Activated T-cell treated with anti-CD3 and anti-CD28 coated beads, Interleukin-2, amount 50 U/mL, for 24 hours (primary cell): ENCODE measurements at regions not wholly inside any gene's neighbourhood (a gene's known extent, or its start where the extent isn't known, plus 50 kb on each side); places are given as distances from the start of the nearest gene placed in this dataset.

ENCODE experiments used
- DNase-seq: peaks from one replicate; pipeline ENCODE4 v3.0.0-alpha.2; 2020
- H3K27ac Mint-ChIP-seq: 2 replicates; pipeline ENCODE4 v1.8.0; 2020; ENCODE audit warnings: mild to moderate bottlenecking, mixed read lengths
- H3K27me3 Mint-ChIP-seq: 2 replicates; pipeline ENCODE4 v1.8.0; 2020; ENCODE audit warnings: mixed read lengths
- H3K36me3 Mint-ChIP-seq: 2 replicates; pipeline ENCODE4 v1.8.0; 2020; ENCODE audit warnings: low read depth, mixed read lengths
- H3K4me1 Mint-ChIP-seq: 2 replicates; pipeline ENCODE4 v1.8.0; 2020; ENCODE audit warnings: low read depth, mixed read lengths
- H3K4me3 Mint-ChIP-seq: 2 replicates; pipeline ENCODE4 v1.8.0; 2020; ENCODE audit warnings: mild to moderate bottlenecking, moderate library complexity, mixed read lengths
- H3K9me3 Mint-ChIP-seq: 2 replicates; pipeline ENCODE4 v1.8.0; 2020; ENCODE audit warnings: mixed read lengths

DNA sequence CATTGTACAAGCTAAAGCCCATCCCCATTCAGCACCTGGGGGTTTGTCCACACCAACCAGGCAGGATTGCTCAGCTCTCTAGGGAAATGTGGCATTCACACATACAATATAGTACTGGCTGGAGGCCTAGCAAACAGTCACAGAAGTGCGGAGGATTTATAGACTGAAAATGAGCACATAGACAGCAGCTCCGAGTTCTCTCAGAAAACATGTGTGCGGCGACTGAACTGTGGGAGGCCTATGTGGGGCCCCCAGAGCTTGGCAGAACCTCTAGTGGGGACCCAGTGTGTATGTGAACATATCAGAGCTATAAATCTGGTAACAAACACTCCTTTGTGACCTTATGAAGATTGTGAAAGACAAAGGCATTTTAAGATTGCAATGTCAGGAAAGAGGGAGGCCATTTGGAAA is 431.1 kb downstream of the DTWD2 start:
- Mint-ChIP-seq H3K27ac (no peak overlapping the region), H3K36me3 (no peaks in the 10 kb centered on the region), H3K4me1 (no peaks in the 10 kb centered on the region), H3K9me3 (no peaks in the 10 kb centered on the region), H3K4me3 (no peak overlapping the region), H3K27me3 (no peaks in the 10 kb centered on the region)
- no peak for DNase-seq

DNA sequence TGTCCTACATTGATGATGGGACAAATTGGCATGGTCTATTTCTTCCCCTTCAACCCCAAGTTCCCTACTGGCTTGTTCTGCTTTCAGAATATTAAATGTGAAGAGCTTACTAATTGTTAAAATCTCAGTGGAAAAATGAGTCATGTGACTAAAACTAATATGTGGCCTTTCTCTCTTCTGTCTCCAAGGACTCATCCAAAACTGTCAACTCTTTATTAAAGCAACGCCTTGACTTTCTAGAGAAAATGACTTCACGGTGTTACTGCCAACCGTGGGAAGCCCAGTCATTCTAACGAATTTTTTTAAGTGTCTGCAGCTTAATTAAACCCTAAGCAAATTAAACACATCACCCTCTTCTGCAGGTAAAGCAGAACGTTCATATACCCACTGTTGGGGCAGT is 431.6 kb downstream of the DTWD2 start:
- Mint-ChIP-seq H3K9me3 (no peaks in the 10 kb centered on the region), H3K36me3 (no peaks in the 10 kb centered on the region), H3K4me3 (no peak overlapping the region), H3K4me1 (no peaks in the 10 kb centered on the region), H3K27me3 (no peaks in the 10 kb centered on the region), H3K27ac (no peak overlapping the region)
- no peak for DNase-seq

DNA sequence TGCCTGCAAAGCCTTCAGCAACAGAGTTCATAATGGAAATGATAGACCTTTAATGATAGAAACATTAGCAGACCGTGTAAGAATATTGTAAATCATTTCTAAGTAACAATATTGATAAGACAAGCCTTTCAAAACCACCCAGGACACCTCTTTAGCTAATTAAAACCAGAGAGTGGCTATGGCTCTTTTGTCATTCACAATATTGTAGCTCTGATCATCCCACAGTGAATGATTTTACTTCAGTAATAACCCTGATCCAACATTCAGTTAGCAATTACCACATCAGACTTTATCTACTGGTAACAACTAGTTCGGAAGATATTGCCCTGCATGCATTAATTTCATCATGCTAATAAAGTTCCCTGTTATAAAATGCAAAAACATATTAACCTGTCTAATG is 432.6 kb downstream of the DTWD2 start:
- H3K36me3 Mint-ChIP-seq = no peaks in the 10 kb centered on the region
- H3K27ac Mint-ChIP-seq = no peak overlapping the region
- no peaks in the 10 kb centered on the region for H3K4me1 Mint-ChIP-seq
- no peaks in the 10 kb centered on the region for H3K27me3 Mint-ChIP-seq
- no peak for DNase-seq
- no peak overlapping the region for H3K4me3 Mint-ChIP-seq
- H3K9me3 Mint-ChIP-seq = no peaks in the 10 kb centered on the region

DNA sequence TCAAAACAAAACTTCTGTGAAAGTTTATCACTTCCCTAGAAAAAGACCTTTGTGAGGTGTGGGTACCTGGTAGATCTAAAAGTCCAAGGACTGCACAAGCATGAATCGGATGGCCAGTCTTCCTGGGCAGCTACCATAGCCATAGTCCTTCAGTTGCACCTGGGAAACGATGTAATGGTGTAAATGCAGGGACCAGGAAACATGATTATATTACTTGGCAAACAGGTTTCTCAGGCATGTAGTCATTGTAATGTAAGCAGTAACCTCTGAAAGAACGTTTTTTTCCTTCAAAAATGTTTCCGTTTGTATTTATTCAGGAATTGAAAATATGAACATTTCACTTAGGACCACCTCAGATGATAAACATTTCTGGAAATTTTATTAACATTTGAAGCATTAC is 433.4 kb downstream of the DTWD2 start:
- DNase-seq = no peak
- Mint-ChIP-seq H3K9me3 (no peaks in the 10 kb centered on the region), H3K4me1 (no peaks in the 10 kb centered on the region), H3K4me3 (no peak overlapping the region), H3K27me3 (no peaks in the 10 kb centered on the region), H3K27ac (no peak overlapping the region), H3K36me3 (no peaks in the 10 kb centered on the region)

DNA sequence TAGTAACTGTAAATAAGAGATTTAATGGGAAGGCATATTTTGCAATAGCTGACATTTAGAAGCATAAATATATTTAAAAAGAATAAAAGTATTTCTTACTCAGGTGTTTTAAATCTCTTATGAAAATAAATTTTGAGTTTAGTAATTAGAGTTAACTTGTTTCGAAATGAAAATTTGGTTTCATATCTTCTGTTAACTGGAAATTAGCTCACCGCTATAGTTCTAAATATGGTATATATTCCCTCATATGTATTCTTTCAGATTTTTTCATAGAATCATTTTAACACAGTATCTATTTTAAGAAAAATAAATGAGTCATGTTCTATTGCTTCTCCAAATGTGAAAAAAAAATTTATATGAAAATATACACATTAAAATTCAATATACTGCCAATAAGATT is 434.1 kb downstream of the DTWD2 start:
- no peak overlapping the region for H3K27ac Mint-ChIP-seq
- no peaks in the 10 kb centered on the region for H3K4me1 Mint-ChIP-seq
- no peaks in the 10 kb centered on the region for H3K9me3 Mint-ChIP-seq
- no peak for DNase-seq
- H3K27me3 Mint-ChIP-seq = no peaks in the 10 kb centered on the region
- H3K36me3 Mint-ChIP-seq = no peaks in the 10 kb centered on the region
- no peak overlapping the region for H3K4me3 Mint-ChIP-seq

DNA sequence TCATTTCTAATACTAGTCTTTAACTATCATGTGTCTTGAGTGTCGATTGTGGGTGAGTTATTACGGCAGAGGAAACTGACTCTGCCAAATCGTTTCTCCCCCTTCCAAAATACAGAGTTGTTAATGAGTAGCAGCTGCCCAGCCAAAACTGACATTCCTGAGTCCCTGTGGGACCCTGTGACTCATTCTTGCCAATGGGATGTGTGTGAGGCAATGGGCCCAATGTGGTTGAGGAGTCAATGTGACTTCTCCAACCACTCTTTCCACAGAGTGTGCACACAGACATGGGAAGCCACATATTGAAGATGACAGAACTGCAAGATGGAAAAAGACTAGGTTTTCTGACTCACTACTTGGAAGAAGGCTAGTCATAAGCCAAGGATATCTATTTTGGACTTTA is 434.7 kb downstream of the DTWD2 start:
- DNase-seq = no peak
- Mint-ChIP-seq H3K27me3 (no peaks in the 10 kb centered on the region), H3K36me3 (no peaks in the 10 kb centered on the region), H3K9me3 (no peaks in the 10 kb centered on the region), H3K4me3 (no peak overlapping the region), H3K4me1 (no peaks in the 10 kb centered on the region), H3K27ac (no peak overlapping the region)

DNA sequence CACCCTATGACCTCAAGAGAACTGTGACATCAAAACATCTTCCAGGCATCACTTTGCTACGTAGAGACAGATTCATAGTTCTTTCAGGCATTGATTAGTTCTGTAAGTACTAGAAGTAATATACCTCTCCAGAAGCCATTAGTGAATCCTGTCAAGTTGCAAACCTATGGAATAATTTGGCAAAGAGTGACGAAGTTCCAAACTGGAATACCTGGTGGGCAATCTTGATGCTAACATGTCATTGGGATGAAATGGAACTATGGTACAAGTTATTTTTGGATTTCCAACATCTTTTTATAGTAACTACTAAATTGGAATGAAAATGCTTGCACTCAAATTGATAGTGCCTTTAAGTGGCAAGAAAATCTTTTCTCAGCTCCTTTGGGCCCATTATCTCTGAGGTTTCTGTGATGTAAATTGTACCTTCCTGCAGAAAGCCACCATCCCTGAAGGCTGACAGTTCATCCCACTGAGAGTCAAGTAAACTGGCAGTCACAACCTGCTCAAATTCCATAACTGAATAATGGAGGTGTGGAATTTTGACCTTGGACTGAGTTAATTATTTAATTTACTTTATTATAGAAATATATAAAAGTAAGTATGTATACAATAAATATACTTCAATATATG is 435.5 kb downstream of the DTWD2 start:
- Mint-ChIP-seq H3K9me3 (no peaks in the 10 kb centered on the region), H3K27ac (no peak overlapping the region), H3K36me3 (no peaks in the 10 kb centered on the region), H3K27me3 (no peaks in the 10 kb centered on the region), H3K4me1 (no peaks in the 10 kb centered on the region), H3K4me3 (no peak overlapping the region)
- DNase-seq = no peak

DNA sequence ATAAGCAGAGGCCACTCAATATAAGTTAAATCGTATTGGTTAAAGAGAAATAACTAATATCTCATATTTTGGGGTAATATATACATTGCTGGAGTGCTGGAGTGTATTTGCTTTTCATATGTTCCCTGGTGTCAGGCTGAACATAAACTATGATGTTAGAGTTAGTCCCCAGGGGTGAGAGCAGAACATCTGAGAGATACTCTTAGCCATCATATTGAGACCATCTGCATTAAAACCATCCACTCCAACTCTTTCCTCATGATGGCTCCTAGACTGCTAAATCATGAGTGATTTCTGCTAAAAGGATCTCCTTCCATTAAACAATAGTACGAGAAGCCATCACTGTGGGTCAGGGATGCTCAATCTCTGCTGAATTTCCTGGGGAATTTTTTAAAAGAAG is 436.2 kb downstream of the DTWD2 start:
- no peaks in the 10 kb centered on the region for H3K4me1 Mint-ChIP-seq
- no peak overlapping the region for H3K27ac Mint-ChIP-seq
- H3K27me3 Mint-ChIP-seq = no peaks in the 10 kb centered on the region
- H3K4me3 Mint-ChIP-seq = no peak overlapping the region
- no peaks in the 10 kb centered on the region for H3K36me3 Mint-ChIP-seq
- H3K9me3 Mint-ChIP-seq = no peaks in the 10 kb centered on the region
- no peak for DNase-seq

DNA sequence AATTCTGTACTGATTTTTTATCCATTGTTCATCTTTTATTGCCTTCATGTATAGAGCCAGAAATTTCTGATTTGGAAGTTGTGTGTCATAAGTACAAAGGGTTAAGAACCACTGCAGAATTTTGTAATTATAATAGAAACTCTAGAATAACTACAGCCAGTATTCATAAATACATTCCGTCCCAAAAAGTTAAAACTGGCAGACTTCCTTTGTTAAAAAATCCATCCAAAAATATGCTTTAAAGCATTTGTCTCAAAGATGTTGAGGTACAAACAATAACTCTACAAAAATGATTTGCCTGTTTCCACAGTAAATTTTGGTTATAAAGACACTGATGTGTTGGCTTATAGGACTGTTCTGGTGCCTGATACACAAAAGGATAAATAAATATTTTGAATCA is 436.6 kb downstream of the DTWD2 start:
- H3K9me3 Mint-ChIP-seq = no peaks in the 10 kb centered on the region
- no peak overlapping the region for H3K27ac Mint-ChIP-seq
- H3K27me3 Mint-ChIP-seq = no peaks in the 10 kb centered on the region
- no peak overlapping the region for H3K4me3 Mint-ChIP-seq
- DNase-seq = no peak
- no peaks in the 10 kb centered on the region for H3K36me3 Mint-ChIP-seq
- no peaks in the 10 kb centered on the region for H3K4me1 Mint-ChIP-seq

DNA sequence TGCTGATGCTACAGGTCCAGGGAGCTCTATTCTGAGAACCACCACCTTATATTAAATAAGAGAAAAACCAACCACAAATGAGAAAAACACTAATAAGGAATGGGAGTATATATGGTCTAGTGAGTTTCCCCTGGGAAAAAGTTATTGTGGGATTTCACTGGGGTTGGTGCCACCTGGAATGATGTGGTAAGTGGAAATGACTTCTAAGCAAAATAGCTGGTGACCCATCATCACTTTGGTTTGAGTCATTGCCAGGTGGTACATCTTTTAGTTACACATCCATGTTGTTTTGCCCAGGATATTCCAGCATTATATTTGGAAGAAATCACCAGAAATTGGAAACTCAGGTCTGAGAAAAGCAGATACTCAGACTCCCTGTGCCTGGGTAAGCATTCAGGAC is 437.3 kb downstream of the DTWD2 start:
- H3K27me3 Mint-ChIP-seq = peaks cover 3% of the 10 kb centered on the region
- no peaks in the 10 kb centered on the region for H3K9me3 Mint-ChIP-seq
- no peak overlapping the region for H3K4me3 Mint-ChIP-seq
- H3K27ac Mint-ChIP-seq = no peak overlapping the region
- no peak for DNase-seq
- no peaks in the 10 kb centered on the region for H3K36me3 Mint-ChIP-seq
- no peaks in the 10 kb centered on the region for H3K4me1 Mint-ChIP-seq

DNA sequence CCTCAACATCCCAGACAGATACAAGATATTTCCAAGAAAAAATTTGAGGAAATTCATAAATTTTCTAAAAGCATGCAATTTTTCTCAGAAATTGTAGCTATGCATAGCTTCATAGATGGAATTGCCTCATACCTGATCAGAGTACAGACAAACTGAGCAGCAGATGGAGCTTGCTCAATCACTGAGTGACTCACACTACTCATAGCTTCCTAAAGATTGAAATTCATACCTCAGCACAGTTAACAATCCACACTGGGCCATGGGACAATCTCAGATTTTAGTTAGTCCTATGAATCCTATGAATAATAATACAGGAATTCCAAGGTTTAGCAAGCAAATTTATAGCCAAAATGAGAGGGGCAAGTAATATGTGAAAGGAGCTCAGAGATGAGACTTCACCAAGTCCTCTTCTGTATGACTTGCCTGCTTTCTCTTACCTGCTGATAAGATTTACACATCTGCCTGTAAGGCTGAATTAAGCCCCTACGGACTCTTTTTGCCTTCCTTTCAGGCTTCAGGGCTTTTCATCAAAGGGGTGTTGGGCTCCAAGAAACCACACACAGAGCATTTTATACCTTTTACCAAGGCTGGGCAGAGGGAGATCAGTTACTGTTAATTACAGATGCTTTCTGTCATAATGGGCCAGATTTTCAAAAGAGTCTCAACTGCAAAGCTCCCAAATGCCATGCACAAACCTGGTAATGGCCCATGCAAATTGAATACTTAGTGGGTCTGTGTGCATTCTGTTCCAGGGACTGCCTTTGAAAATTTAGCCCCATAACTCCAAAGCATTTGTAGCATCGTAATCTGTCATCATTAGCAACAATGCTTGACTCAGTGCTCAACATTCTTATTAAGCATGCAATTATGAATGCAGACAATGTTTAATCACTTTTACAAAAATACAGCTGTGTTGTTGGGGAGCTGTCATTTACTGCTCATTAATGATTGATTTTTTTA is 439.3 kb downstream of the DTWD2 start:
- Mint-ChIP-seq H3K4me3 (no peak overlapping the region), H3K9me3 (no peaks in the 10 kb centered on the region), H3K27me3 (peaks cover 3% of the 10 kb centered on the region), H3K4me1 (no peaks in the 10 kb centered on the region), H3K27ac (no peak overlapping the region), H3K36me3 (no peaks in the 10 kb centered on the region)
- no peak for DNase-seq

DNA sequence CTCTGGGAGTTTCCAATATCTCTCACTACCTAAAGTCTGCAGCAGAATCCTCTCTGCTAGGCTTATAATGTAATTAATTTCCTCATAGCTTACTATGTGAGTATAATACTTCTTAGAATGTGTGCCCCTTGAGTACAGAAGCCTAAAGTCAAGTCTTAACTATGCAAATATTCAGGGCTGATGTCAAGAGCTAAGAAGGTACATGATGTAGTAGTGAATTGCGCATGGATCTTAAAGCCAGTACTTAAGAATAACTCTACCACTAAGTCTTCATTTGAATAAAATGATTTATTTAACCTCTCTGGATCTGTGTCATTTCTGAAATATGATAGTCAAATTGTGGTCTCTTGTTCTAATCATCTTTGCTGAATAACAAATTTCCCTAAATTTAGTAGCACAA is 442.9 kb downstream of the DTWD2 start:
- no peaks in the 10 kb centered on the region for H3K4me1 Mint-ChIP-seq
- DNase-seq = no peak
- H3K36me3 Mint-ChIP-seq = no peaks in the 10 kb centered on the region
- no peak overlapping the region for H3K4me3 Mint-ChIP-seq
- H3K27ac Mint-ChIP-seq = no peak overlapping the region
- peaks cover 3% of the 10 kb centered on the region for H3K27me3 Mint-ChIP-seq
- H3K9me3 Mint-ChIP-seq = no peaks in the 10 kb centered on the region

DNA sequence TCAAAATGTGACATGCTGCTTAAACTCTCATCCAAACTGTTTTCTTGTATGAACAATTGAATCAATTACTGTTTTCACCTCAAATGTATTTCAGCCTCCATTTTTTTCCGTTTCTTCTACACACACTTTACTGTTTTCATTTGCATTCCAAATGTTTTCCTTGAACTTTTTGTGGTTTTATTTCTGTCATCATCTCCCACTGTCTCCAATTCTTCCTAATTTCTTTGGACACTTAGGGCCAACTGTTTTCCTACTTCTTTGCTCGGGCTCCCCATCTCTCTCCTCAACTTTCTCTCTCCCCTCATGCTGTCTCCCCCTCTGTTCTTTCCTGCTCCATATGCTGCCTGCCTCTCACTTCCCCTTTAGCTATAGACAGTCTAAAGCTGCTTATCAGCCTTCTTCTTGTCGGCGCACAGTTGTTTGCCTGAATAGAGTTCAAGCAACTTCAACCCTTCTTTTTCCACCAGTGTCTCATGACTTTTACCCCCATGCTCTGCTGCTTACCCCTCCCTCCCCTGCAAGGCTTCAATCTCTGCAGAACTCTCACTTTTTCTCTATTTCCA is 443.4 kb downstream of the DTWD2 start:
- Mint-ChIP-seq H3K9me3 (no peaks in the 10 kb centered on the region), H3K4me3 (no peak overlapping the region), H3K27me3 (peaks cover 3% of the 10 kb centered on the region), H3K27ac (no peak overlapping the region), H3K36me3 (no peaks in the 10 kb centered on the region), H3K4me1 (no peaks in the 10 kb centered on the region)
- DNase-seq = no peak

DNA sequence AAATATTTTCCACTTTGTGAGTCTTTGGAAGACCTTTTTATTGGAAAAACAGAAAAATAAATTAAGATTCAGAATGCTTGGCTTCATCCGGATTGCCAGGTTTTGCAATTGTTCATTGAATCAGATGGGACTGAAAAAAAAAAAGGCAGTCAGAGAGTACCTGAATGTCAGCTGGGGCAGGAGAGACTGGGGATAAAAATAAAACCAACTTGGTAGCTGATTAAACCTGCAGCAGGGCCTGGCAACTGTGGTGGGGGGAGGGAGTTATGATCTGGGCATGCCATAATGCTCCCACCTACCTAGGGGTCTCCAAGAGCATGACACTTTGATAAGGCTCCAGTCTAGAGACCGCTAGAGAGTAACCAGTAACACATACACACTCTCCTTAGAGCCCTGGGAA is 454.4 kb downstream of the DTWD2 start:
- Mint-ChIP-seq H3K27ac (no peak overlapping the region), H3K4me1 (no peaks in the 10 kb centered on the region), H3K4me3 (no peak overlapping the region), H3K36me3 (no peaks in the 10 kb centered on the region), H3K9me3 (no peaks in the 10 kb centered on the region), H3K27me3 (no peaks in the 10 kb centered on the region)
- DNase-seq = no peak

DNA sequence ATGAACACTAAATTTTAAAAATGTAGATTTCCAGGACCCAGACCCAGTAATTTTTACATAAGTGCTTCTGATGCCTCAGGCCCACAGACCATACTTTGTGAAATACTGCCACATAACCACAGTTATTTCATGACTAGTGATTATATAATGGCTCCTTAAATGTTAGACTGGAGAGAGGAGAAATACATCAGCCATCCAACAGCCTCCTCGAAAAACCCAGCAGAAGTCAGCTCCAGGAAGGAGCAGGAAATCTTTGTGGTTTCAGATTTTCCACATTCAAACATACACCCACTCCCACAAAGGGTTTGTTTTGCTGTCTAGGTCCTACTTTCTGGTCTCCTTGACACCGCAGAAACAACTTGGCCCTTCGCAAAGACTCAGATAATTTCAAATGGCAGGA is 455.2 kb downstream of the DTWD2 start:
- no peak overlapping the region for H3K27ac Mint-ChIP-seq
- no peaks in the 10 kb centered on the region for H3K36me3 Mint-ChIP-seq
- no peaks in the 10 kb centered on the region for H3K9me3 Mint-ChIP-seq
- no peaks in the 10 kb centered on the region for H3K27me3 Mint-ChIP-seq
- DNase-seq = no peak
- H3K4me3 Mint-ChIP-seq = no peak overlapping the region
- H3K4me1 Mint-ChIP-seq = no peaks in the 10 kb centered on the region
